NCI-H1105 treated with DMSO at 0.1 percent for 48 hours (cell line): ENCODE measurements at regions not wholly inside any gene's neighbourhood (a gene's known extent, or its start where the extent isn't known, plus 50 kb on each side); places are given as distances from the start of the nearest gene placed in this dataset.

Experiments
- DNase-seq: peaks from one replicate; lab custom pipeline; 2025; lab: John Stamatoyannopoulos, UW

DNA sequence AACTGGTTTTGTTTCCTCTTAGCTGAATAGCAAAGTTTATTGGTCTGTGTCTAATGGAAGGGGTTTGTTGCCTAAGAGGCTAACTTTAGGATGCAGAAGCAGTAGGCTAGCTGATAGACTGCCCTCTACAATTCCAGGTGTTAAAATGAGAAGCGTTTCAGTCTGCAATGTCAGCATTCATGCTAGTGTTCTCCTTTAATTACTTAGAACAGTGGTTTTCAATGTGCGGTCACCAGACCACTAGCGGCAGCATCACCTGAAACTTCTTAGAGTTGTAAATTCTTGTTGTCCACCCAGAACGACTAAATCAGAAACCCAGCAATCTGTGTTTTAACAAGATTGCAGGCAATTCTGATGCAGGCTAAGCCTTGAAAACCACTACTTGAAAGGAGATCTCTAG is 392.9 kb downstream of the IPMK start:
- DNase-seq, result no peak

DNA sequence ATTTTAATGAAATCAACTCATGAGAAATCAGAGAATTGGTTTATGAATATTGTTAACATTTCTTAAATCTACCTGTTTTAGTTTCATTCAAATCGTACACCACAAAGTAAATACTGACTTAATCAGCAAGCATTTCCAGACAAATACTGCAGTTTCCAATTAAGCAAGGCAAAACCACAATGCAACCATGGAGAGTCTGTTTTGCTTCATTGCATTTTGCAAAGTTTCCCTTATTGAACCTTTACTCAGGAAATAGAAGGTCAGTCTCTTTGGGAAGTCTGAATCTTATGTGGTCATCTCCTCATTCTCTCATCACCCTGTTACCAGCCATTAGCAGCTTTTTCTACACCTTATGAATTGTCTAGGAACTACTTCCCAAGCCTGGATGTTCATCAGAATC is 400.5 kb downstream of the IPMK start:
- no peak for DNase-seq

DNA sequence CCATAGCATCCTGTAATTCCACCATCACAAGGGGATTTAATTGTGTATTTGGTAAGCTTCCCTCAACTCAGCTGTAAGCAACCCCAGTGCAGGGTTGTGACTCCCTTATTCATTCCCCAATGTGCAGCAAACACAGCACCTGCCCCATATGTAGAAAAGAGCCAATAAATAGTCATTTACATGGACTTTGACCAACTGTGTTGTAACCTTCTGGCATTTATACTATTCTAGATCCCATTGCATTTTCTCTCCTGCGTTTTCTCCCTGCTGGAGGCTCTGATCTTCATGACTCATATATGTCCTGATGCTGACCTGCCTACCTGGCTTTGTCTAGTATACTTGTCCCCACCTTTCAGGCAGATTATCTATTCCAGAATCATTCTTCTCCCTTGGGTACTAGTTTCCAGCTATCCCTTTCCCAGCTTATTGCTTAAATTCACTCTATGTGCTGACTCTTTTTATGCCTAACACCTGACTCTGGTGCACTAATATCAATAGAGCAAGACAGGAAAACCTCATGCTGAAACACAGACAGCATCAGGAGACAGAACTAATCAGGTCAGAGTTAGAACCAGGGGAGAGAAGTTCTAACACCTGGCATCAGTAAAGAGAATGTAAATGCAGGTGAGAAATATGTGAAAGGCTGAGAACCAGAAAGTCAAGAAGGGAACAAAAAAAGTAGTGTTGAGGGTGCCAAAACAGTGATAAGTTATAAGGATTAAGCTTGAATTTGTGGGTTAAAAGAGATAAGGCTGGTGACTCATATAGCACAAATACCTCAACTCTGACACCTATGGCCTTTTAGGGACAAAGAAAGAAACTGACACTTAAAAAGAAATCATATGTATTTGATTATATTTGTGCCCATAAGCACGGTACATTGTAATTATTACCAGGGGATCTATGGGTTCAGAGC is 402.7 kb downstream of the IPMK start:
- DNase-seq, result no peak

DNA sequence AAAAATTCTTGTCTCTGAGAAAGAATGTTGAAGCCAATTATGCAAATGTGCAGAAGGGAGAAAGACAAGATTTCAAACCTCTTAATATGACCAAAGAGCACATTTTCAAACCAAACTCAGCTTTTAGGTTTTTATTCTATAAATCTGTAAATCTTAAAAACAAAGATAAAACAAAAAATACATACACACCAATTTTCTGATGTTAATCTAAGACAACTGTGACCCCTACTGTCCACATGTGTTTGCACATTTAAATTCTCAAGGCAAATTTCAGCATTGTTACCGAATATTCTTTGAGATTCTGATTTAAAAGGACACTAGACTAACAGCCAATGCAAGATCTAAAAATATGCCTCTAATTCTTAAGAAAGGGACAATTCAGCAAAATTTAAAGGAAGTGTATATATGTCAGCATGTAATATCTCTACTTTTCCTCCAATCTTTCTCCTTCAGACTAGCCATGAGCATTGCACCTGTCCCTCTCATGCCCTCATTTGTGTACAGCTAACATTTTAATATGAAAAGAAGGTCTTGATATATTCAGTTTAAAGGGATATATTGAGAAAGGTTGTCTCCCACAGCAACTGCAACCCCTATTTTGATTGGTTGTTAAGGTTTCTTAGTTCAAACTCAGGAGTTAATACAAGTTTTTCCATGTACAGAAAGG is 417.9 kb downstream of the IPMK start:
- peak; percentile 13 for DNase-seq

DNA sequence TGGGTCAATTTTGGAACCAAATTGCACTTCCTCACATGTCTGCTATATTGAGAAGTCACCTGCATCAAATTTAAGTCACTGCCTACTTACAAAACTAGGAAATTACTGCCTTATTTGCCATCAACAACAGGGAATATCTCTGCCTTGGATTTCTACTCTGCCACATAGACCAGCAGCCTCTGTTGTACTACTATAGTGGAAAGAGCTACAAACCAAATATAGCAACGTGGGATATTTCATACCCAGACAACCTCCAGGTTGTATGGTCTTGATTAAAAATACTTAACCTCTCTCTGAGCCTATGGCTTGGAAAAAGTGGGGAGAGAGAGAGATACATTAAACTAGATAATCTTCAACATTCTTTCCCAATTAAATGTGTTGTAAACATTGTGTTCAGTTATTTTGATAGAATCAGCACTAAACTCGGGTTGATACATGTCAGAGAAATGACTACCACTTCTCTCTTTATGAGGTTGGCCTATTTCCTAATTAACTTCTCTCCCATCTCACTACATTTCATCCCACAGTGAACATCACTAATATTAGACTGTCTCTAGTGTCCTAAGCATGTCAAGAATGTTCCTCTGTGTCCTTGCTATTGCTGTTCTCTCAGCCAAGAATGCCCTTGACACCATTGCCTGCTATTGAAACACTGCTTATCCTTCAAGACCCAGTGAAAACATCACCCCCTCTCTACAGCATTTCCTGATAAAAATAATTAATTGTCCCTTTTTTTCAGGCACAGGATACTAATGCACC is 421.2 kb downstream of the IPMK start:
- no peak for DNase-seq

DNA sequence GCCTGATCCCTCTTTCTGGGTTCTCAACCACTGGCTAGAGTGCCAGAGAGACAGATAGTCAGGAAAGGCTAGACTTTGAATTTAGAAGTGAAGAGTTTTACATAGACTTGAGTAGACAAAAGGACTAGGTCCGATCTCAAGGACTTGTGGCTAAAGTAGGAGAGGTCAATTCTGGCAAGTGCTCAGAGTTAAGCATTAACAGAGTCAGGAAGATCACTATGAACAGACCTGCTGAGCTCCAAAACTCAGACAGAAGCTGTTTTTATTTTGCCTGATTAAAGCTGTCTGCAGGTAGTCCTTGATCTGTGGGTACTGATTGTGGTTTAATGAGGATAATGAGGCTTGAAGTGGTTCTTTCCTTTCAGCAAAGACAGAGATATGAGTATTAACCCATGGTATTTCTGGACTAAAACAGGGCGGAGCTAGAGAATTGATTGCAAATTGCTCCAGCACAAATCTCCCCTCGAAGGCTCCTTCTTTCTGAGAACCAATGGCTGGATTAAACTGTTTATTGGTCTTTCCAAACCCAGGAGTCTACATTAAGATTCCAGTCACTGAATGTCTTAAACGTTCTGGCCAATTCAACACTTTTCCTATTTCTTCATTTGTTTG is 423.2 kb downstream of the IPMK start:
- DNase-seq, result no peak

GRCh38 chr10:57830877-57831560 is 436.7 kb downstream of the IPMK start:
- no peak for DNase-seq

DNA sequence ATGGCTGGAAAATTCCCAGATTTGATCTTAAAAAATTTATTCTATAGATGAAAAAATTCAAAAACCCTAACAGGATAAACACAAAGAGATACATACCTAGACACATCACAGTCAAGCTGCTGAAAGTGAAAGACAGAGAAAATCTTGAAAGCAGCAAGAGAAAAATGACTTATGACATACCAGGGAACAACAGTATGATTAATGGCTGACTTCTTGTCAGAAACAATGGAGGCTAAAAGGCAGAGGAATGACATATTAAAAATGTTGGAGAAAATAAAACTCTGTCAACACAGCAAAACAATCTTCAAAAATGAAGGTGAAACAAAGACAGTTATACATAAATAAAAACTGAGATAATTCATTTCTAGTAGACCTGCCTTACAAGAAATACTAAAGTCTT is 442.7 kb downstream of the IPMK start:
- no peak for DNase-seq

DNA sequence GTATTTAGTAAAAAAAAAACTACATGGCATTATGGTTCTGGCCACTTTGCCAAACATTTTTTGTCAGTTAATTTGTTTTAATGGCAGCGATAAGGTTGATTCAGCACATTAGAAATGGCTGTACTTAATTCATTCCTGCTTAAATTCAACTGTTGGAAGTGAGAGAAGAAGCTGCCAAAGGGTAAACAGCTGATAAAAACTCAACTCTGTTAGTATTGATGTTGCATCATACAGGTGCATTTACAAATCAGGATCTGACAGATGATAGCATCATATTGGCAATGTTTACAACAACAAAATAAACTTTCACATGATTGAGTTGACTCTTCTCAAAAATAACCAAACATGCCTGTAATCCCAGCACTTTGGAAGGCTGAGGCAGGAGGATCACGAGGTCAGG is 444.3 kb downstream of the IPMK start:
- DNase-seq, result no peak

- DNase-seq, result no peak
Observed at GRCh38 chr10:57822965-57823364, 444.7 kb downstream of the IPMK start.

DNA sequence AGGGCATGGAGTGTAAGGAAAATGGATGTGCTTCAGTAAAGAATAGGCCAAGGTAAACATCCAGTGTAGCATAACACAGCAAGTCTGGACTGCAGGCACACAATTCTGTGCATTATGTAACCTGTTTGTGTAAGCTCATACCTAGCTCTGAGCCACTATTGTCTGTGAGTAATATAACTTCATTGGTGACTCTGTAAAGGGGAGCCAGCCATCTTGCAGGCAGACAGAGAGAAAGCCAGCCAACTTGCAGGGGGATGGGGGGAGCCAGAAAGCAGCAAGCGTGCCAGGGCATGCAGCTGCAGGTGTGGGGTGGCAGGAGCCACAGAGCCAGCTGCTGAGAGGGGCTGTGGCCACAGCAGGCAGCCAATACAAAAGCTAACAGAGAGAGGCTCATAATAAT is 449.2 kb downstream of the IPMK start:
- peak; percentile 74 for DNase-seq

GRCh38 chr10:57817741-57818140 is 450.0 kb downstream of the IPMK start:
- DNase-seq, result no peak

GRCh38 chr10:57815949-57816348 is 451.7 kb downstream of the IPMK start:
- DNase-seq, result no peak

DNA sequence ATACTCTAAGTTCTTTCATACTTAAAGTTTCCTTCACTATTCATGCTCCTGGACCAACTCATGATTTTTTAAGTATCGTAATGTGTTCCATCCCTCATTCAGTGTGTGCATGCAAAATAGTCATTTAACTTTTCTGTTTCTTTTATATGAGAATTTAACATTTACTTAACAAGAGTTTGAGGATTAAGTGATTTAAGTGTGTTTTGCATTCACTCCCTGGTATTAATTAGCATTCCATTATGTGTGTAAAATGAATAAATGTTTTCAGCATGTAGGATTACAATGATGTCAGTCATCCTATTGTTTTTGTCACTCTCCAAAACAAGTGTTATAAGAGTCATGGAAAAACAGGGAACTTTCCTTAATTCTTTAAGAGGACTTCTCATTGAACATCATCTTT is 457.7 kb downstream of the IPMK start:
- DNase-seq, result no peak

- DNase-seq, result no peak
Observed at GRCh38 chr10:57807906-57808305, 459.8 kb downstream of the IPMK start.

DNA sequence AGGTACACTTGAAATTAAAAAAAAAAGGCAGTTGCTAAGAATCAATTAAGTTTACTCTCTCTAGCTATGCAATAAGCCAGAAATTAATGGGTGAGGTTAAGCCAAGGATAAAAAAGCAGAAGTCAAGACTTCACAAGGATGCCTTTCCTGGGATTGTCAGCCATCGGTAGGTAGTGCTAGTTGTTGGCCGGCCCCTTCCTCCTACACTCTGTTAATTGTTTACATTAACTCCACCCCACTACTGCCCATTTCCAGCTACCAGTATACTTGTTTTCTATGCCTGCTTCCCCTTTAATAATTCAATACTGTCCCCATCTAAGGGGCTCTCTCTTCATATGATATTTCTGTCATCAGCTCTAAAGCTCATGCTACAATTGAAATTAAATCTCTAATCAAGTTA is 461.0 kb downstream of the IPMK start:
- DNase-seq, result no peak

DNA sequence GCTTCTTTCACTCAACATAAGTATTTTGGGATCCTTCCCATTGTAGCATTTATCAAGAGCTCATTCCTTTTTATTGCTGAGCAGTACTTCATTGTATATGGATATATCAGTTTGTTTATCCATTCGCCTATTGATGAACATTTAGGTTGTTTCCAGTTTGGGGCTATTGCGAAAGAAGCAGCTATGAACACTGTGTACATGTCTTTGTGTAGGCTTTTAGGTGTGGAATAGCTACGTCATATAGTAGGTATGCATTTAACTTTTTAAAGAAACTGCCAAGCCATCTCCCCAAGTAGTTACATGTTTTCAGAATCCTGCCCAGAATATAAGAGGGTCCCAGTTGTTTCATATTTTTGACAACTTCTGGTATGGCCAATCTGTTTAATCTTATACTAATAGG is 468.1 kb downstream of the IPMK start:
- no peak for DNase-seq

- no peak for DNase-seq
Observed at GRCh38 chr10:57798830-57799229, 468.9 kb downstream of the IPMK start.

DNA sequence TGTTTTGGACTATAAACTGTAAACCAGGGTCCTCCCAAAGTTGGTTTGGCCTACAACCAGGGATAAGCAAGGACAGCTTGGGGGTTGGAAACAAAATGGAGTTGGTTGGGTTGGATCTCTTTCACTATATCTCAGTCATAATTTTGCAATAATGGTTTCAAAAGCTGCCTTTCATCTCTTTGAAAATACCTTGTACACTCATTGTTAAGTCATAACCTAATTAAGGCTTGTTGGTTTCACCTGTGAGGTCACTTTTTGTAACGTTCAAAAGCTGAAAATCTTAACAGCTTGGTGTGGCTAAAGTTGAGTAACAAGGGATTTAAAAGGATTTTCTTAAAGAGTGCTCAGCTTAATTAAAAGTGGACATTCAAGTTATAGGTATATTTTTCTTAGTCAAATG is 476.1 kb downstream of the IPMK start:
- DNase-seq, result no peak

DNA sequence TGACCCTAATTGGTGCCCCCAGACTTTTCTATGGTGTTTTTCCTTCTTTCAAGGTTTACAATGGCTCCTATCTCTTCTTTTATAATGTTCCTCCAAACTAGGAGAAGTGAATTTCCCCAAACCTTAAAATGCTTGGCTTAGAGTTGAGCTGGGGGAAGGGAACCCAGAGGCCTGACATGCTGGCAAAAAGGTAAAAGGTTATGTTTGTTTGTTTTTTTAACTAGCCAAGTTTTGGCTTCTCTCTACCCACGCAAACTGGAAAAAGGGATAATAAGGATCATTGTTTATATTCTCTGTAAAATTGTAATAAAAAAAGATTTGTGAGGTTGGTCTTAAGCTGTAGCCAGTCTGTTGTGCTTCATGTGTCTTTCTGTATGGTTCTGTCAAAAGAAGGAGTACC is 477.0 kb downstream of the IPMK start:
- DNase-seq, result no peak

DNA sequence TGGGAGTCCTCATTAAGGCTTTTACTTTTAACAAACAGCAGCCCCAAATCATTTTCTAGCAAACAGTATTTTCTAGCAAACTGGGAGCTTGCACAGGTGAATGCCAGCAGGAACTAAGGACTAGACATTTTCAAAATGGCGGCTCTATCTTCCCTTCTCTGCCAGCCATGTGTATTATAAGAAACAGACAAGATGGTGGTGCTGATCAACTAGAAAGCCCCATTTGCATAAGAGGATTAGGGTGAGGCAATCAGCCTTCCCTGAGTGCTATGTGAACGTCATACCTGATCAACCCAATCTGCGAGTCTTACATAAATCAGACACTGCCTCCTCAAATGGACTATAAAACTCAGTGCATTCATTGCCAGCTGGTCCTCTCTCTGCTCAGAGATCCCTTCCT is 479.6 kb downstream of the IPMK start:
- no peak for DNase-seq
